ENCODE measurements at regions not wholly inside any gene's neighbourhood (a gene's known extent, or its start where the extent isn't known, plus 50 kb on each side); places are given as distances from the start of the nearest gene placed in this dataset.

DNA sequence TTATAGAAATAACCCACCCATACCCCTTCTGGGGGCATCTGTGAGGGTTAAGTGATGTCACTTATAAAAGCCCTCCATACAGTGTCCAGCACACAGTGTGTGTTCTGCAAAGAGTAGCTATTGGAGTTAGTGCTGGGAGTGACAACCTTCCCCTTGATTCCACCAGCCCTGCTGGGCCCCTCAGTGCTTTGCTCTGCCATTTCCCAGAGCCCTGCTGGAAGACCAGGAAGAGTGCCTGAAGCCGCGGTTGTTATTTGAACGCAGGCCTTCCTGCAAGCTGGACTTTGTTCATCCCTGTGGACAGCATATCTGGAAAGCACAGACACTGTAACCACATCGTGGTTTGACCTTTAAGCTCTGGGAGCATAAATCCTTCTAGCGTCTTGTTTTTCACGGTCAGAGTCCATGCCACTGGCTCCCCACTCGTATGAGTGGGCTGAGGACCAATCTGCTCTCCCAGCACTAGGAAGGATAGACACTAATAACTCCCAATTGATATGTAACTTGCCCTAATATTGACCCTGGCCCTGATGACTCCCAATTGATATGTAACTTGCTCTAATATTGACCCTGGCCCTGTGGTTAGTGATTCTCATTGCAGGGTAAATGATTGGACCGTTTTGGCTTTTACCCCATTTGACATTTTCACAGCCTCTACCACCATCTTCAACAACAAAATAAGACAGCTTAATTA is 297.1 kb upstream of the MAF start:
- Histone ChIP-seq H3K4me3 (ENCODE audit: low read depth, low read length) (no peak overlapping the region), H3K4me1 (peaks cover 53% of the 10 kb centered on the region), H3K36me3 (ENCODE audit: control insufficient read depth, insufficient read depth, low read length) (no peaks in the 10 kb centered on the region; the same call in 1 of the 2 replicates), H3K9me3 (no peaks in the 10 kb centered on the region), H3K27me3 (replicated peaks; ENCODE audit: control insufficient read depth, insufficient read depth, low read length) (no peaks in the 10 kb centered on the region)
- Mint-ChIP-seq H3K4me1 (ENCODE audit: low read depth, unreplicated experiment) (peaks cover 46% of the 10 kb centered on the region), H3K27me3 (ENCODE audit: insufficient read depth, unreplicated experiment) (no peaks in the 10 kb centered on the region), H3K36me3 (ENCODE audit: insufficient read depth, unreplicated experiment) (no peaks in the 10 kb centered on the region), H3K4me3 (ENCODE audit: unreplicated experiment) (peak overlapping the region; percentile 2), H3K9me3 (ENCODE audit: unreplicated experiment) (peaks cover 8% of the 10 kb centered on the region), H3K27ac (ENCODE audit: unreplicated experiment) (peak overlapping the region; percentile 39)
- ChIA-PET CTCF (interaction anchor here (0.5 to 0.9 kb wide), 2 partner anchors 187 to 1332 kb away, joined by 3 read pairs; no protein-coding TSS in a partner anchor), POLR2A (interaction anchor here (0.6 kb wide), 1 partner anchor 835 kb away, joined by 3 read pairs; no protein-coding TSS in a partner anchor)
- TF ChIP-seq, protein P1, sequence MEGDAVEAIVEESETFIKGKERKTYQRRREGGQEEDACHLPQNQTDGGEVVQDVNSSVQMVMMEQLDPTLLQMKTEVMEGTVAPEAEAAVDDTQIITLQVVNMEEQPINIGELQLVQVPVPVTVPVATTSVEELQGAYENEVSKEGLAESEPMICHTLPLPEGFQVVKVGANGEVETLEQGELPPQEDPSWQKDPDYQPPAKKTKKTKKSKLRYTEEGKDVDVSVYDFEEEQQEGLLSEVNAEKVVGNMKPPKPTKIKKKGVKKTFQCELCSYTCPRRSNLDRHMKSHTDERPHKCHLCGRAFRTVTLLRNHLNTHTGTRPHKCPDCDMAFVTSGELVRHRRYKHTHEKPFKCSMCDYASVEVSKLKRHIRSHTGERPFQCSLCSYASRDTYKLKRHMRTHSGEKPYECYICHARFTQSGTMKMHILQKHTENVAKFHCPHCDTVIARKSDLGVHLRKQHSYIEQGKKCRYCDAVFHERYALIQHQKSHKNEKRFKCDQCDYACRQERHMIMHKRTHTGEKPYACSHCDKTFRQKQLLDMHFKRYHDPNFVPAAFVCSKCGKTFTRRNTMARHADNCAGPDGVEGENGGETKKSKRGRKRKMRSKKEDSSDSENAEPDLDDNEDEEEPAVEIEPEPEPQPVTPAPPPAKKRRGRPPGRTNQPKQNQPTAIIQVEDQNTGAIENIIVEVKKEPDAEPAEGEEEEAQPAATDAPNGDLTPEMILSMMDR (IDR thresholded peaks at IDR 0.05; ENCODE audit: insufficient read depth in 1 of 2, low read depth in 1 of 2, low read length in 1 of 2, severe bottlenecking in 1 of 2, unreplicated experiment in 1 of 2) = no peak
- DNase-seq = peak; percentile 65 to 87
- BruUV-seq (replicated peaks) = no TSS peak
- intact Hi-C loops (cut with micrococcal nuclease; ENCODE audit: unreplicated experiment) = loop anchor here (1.0 to 2.0 kb wide), 2 partner anchors 110 to 129 kb away; no protein-coding TSS in a partner anchor

DNA sequence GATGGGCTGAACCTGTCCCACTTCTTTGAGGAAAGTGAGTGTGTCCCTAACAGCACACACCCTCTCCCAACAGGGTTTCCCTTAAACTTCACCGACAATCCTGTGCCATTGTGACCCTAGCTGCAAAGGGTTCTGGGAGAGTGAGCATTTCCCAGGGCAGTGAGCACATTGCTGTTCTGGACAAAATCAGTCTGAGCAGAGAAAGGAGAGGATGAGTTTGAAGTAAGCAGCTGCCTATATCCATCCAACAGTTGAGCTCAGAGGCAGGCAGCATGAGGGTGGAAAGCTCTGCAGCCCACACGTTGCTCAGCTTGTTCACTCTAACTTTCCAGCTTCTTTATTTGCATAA is 296.5 kb upstream of the MAF start:
- no peak for DNase-seq
- no TSS peak for BruUV-seq (replicated peaks)
- Histone ChIP-seq H3K9me3 (no peaks in the 10 kb centered on the region), H3K4me3 (ENCODE audit: low read depth, low read length) (no peak overlapping the region), H3K4me1 (peaks cover 53% of the 10 kb centered on the region), H3K27me3 (replicated peaks; ENCODE audit: control insufficient read depth, insufficient read depth, low read length) (no peaks in the 10 kb centered on the region), H3K36me3 (ENCODE audit: control insufficient read depth, insufficient read depth, low read length) (no peaks in the 10 kb centered on the region; the same call in 1 of the 2 replicates)
- no peaks in the 10 kb centered on the region for H3K27me3 Mint-ChIP-seq (ENCODE audit: insufficient read depth, unreplicated experiment)
- intact Hi-C loops (cut with micrococcal nuclease; ENCODE audit: unreplicated experiment) = loop anchor here (1.0 to 2.0 kb wide), 2 partner anchors 110 to 128 kb away; no protein-coding TSS in a partner anchor
- ChIA-PET CTCF (interaction anchor here (0.5 to 0.9 kb wide), 2 partner anchors 188 to 1331 kb away, joined by 3 read pairs; no protein-coding TSS in a partner anchor), POLR2A (no interaction called here)
- no peaks in the 10 kb centered on the region for H3K36me3 Mint-ChIP-seq (ENCODE audit: insufficient read depth, unreplicated experiment)
- H3K27ac Mint-ChIP-seq (ENCODE audit: unreplicated experiment) = peak overlapping the region; percentile 39
- peaks cover 8% of the 10 kb centered on the region for H3K9me3 Mint-ChIP-seq (ENCODE audit: unreplicated experiment)
- TF ChIP-seq, protein P1 (IDR thresholded peaks at IDR 0.05; ENCODE audit: insufficient read depth in 1 of 2, low read depth in 1 of 2, low read length in 1 of 2, severe bottlenecking in 1 of 2, unreplicated experiment in 1 of 2) = no peak
- no peak overlapping the region for H3K4me3 Mint-ChIP-seq (ENCODE audit: unreplicated experiment)
- peaks cover 47% of the 10 kb centered on the region for H3K4me1 Mint-ChIP-seq (ENCODE audit: low read depth, unreplicated experiment)

DNA sequence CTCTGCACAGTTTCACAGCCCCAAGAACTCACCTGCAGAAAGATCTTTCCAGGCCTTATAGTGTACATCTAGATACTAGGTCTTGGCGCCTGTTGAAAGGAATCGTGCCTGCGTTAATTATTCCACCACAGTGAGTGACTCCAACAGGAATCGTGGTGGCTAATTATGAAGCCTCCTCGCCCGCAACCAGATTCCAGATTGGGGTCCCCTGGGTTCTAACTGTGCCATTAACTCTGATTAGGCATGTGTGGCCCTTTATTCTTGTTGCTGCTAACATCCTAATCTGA is 295.3 kb upstream of the MAF start:
- Histone ChIP-seq H3K9me3 (no peaks in the 10 kb centered on the region), H3K36me3 (ENCODE audit: control insufficient read depth, insufficient read depth, low read length) (no peaks in the 10 kb centered on the region; the same call in 1 of the 2 replicates), H3K27me3 (replicated peaks; ENCODE audit: control insufficient read depth, insufficient read depth, low read length) (no peaks in the 10 kb centered on the region), H3K4me1 (peaks cover 53% of the 10 kb centered on the region), H3K4me3 (ENCODE audit: low read depth, low read length) (no peak overlapping the region)
- Mint-ChIP-seq H3K4me1 (ENCODE audit: low read depth, unreplicated experiment) (peaks cover 47% of the 10 kb centered on the region), H3K4me3 (ENCODE audit: unreplicated experiment) (no peak overlapping the region), H3K36me3 (ENCODE audit: insufficient read depth, unreplicated experiment) (no peaks in the 10 kb centered on the region), H3K9me3 (ENCODE audit: unreplicated experiment) (peaks cover 8% of the 10 kb centered on the region), H3K27me3 (ENCODE audit: insufficient read depth, unreplicated experiment) (no peaks in the 10 kb centered on the region), H3K27ac (ENCODE audit: unreplicated experiment) (no peak overlapping the region)
- no peak for DNase-seq
- TF ChIP-seq, protein P1 (IDR thresholded peaks at IDR 0.05; ENCODE audit: insufficient read depth in 1 of 2, low read depth in 1 of 2, low read length in 1 of 2, severe bottlenecking in 1 of 2, unreplicated experiment in 1 of 2) = no peak
- CTCF ChIA-PET = interaction anchor here (0.6 kb wide), 1 partner anchor 18 kb away, joined by 3 read pairs; no protein-coding TSS in a partner anchor
- intact Hi-C loops (cut with micrococcal nuclease; ENCODE audit: unreplicated experiment) = loop anchor here (2.0 kb wide), 1 partner anchor 127 kb away; no protein-coding TSS in a partner anchor
- POLR2A ChIA-PET = no interaction called here
- no TSS peak for BruUV-seq (replicated peaks)

Data from Caco-2 (cell line).